GM13977 (cell line): ENCODE measurements at regions not wholly inside any gene's neighbourhood (a gene's known extent, or its start where the extent isn't known, plus 50 kb on each side); places are given as distances from the start of the nearest gene placed in this dataset.

Experiments used
- DNase-seq: peaks from one replicate; pipeline ENCODE4 v3.0.0; 2012; ENCODE audit warnings: low spot score
- in situ Hi-C: fragments of 300-500 bp; cut with MboI; formaldehyde crosslinking; loops from one replicate; pipeline ENCODE4 v1.12.0; 2022; ENCODE audit warnings: low sequenced_read_pairs, low pct_unique_long_range_greater_than_20kb, mixed read lengths, inconsistent platforms; ENCODE audit not compliant: unreplicated experiment
- TF ChIP-seq, protein P1 (sequence below): IDR thresholded peaks from 2 replicates; pipeline ENCODE4 v1.5.1; 2012; ENCODE audit warnings: mild to moderate bottlenecking, control low read depth; ENCODE audit not compliant: insufficient read depth; ENCODE audit errors: extremely low read depth, missing control alignments

DNA sequence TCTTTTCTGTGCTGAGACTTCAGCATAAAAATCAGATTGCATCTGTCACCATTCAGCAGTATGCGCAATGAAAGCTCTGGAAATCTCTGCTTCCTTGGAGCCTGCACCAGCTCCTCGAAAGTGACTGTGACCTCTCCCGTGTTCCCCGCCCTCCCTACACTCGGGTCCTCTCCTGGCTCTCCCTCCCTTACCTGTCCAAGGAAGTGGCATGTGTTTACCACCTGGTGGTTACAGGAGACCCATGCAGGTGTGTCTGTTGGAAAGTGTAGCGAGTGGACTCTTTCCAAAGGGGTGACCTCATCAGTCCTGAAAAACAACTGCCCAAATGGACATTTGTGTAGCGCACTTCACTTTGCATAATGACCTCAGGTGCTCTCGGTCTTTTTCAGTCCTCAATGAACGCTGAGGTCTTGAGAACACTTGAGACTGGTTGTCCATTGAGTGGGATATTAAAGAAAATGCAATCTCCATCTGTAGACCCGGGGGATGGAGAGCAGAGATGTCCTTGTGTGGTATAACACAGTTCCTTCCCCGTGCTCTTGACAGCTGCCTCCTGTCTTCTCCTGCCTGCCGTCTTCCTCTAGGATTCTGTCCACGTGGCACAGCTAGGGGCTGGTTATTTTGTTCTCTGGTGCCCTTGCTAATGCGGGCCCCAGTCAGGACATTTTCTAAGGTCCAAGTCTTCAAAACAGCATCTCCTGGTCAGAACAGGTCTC is 133.2 kb downstream of the ACKR3 start:
- TF ChIP-seq, protein P1, sequence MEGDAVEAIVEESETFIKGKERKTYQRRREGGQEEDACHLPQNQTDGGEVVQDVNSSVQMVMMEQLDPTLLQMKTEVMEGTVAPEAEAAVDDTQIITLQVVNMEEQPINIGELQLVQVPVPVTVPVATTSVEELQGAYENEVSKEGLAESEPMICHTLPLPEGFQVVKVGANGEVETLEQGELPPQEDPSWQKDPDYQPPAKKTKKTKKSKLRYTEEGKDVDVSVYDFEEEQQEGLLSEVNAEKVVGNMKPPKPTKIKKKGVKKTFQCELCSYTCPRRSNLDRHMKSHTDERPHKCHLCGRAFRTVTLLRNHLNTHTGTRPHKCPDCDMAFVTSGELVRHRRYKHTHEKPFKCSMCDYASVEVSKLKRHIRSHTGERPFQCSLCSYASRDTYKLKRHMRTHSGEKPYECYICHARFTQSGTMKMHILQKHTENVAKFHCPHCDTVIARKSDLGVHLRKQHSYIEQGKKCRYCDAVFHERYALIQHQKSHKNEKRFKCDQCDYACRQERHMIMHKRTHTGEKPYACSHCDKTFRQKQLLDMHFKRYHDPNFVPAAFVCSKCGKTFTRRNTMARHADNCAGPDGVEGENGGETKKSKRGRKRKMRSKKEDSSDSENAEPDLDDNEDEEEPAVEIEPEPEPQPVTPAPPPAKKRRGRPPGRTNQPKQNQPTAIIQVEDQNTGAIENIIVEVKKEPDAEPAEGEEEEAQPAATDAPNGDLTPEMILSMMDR = no peak
- DNase-seq = no peak

GRCh38 chr2:236703373-236703709 is 133.7 kb downstream of the ACKR3 start:
- in situ Hi-C loops = no loop called here
- TF ChIP-seq, protein P1 = no peak
- DNase-seq = no peak

More for the DNA sequence above, 133.2 kb downstream of the ACKR3 start:
- in situ Hi-C loops = no loop called here

DNA sequence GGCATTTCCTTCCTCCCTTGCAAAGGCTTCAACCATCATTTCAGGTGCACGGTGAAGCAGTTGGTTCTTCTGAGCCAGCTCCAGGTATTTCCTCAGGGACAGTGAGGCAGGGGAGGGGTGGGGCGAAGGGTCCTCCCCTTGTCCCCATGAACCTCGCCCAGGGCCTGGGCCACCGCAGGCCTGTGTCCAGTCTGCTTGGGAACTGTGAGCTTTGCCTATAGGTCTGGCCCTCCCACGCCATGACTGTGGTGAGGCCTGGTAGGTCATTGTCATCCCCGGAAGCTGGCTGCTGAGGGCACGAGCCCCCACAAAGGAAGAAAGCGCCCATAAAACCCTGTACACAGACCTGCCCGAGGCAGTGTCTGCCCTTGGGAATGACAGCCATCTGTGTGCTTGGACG is 134.3 kb downstream of the ACKR3 start:
- TF ChIP-seq, protein P1 = no peak
- no peak for DNase-seq
- in situ Hi-C loops = no loop called here

GRCh38 chr2:236704887-236705286 is 135.3 kb downstream of the ACKR3 start:
- TF ChIP-seq, protein P1 = no peak
- in situ Hi-C loops = no loop called here

GRCh38 chr2:236705295-236706105 is 135.9 kb downstream of the ACKR3 start:
- DNase-seq = no peak
- in situ Hi-C loops = no loop called here
- TF ChIP-seq, protein P1 = no peak

More at GRCh38 chr2:236704887-236705286, 135.3 kb downstream of the ACKR3 start:
- no peak for DNase-seq

GRCh38 chr2:236706288-236706687 is 136.7 kb downstream of the ACKR3 start:
- TF ChIP-seq, protein P1 = no peak
- in situ Hi-C loops = no loop called here
- no peak for DNase-seq
